ENCODE measurements at regions not wholly inside any gene's neighbourhood (a gene's known extent, or its start where the extent isn't known, plus 50 kb on each side); places are given as distances from the start of the nearest gene placed in this dataset.
"Not testable (repeated sequence)": the region's sequence is repeated elsewhere in the genome, so short reads cannot be mapped to it uniquely, and the experiment has no call there.

DNA sequence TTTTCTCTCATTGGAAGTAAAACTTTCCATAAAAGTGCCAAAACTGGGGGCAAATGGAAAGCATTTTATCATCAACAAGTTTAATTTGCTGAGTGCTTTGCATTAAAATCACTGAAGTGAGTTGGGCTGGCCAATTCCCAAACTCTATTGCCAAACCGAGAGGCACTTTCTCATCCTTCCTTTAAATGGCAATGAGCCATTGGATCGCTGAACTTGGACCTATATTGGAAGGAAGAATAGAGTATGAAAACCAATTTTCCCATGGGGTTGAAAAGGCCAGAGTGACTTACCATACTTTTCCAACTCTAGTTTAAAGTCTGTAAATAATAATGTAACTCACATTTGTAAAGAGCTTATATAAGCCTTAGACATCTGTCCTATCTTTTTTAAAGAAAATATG is 189.1 kb upstream of the C1orf87 start:
- TF ChIP-seq, protein P1, sequence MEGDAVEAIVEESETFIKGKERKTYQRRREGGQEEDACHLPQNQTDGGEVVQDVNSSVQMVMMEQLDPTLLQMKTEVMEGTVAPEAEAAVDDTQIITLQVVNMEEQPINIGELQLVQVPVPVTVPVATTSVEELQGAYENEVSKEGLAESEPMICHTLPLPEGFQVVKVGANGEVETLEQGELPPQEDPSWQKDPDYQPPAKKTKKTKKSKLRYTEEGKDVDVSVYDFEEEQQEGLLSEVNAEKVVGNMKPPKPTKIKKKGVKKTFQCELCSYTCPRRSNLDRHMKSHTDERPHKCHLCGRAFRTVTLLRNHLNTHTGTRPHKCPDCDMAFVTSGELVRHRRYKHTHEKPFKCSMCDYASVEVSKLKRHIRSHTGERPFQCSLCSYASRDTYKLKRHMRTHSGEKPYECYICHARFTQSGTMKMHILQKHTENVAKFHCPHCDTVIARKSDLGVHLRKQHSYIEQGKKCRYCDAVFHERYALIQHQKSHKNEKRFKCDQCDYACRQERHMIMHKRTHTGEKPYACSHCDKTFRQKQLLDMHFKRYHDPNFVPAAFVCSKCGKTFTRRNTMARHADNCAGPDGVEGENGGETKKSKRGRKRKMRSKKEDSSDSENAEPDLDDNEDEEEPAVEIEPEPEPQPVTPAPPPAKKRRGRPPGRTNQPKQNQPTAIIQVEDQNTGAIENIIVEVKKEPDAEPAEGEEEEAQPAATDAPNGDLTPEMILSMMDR (IDR thresholded peaks at IDR 0.05; ENCODE audit: extremely low read depth, missing control alignments): no peak

DNA sequence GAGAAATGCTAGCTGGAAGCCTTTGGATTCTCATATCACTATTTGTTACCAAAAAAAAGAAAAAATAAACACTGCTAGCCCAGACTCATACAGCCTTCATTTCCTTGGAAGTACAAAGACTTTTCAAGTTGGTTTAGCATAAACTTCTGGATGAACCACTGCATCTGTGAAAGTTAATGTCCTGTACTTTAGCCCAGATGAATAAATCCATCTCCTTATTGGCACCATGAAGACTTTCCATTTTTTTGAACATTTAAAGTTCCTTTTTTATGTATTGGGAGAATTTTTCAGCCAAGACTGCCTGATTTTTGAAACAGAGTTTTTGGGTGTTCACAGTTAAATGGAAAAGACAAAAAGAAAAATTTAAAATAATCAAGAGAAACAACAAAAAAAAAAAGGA is 184.0 kb upstream of the C1orf87 start:
- DNase-seq (ENCODE audit: low spot score): no peak

More for the DNA sequence above, 189.1 kb upstream of the C1orf87 start:
- no peak for DNase-seq (ENCODE audit: low spot score)

DNA sequence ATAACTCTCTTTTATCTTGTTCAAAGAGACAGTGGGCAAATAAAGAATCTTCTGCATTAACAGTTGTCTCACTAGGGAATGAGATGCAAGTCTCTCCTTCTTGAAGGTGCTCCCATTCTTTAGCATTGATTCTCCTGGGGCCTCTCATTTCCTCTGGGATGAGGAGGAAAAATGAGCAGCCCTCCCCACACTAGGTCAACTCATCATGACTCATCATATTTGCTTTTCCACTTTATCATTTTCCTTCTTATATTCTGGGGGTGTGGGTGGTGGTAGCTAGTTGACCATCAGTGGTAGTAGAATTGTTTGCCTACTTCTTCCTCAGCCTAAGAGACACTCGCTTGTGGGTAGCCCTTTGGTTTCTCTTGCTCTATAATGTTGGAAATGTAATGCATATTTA is 182.0 kb upstream of the C1orf87 start:
- no peak for DNase-seq (ENCODE audit: low spot score)
- TF ChIP-seq, protein P1 (IDR thresholded peaks at IDR 0.05; ENCODE audit: extremely low read depth, missing control alignments): no peak

More for the DNA sequence above, 184.0 kb upstream of the C1orf87 start:
- TF ChIP-seq, protein P1 (IDR thresholded peaks at IDR 0.05; ENCODE audit: extremely low read depth, missing control alignments): no peak

DNA sequence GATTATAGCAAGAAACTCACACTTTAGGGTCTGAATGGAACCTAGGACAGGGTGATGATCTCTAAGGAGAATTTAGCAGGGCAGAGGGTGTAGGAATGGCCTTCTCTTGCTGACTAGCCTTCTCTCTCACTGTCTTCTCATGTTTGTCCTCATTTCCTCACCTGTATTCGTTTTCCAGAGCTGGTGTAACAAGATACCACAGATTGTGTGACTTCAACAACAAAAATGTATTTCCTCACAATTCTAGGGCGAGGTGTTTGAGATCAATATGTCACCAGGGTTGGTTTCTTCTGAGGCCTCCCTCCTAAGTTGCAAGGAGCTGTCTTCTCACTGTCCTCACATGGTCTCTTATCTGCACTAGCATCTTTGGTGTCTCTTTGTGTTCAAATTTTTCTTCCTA is 177.9 kb upstream of the C1orf87 start:
- TF ChIP-seq, protein P1 (IDR thresholded peaks at IDR 0.05; ENCODE audit: extremely low read depth, missing control alignments): no peak
- DNase-seq (ENCODE audit: low spot score): no peak

DNA sequence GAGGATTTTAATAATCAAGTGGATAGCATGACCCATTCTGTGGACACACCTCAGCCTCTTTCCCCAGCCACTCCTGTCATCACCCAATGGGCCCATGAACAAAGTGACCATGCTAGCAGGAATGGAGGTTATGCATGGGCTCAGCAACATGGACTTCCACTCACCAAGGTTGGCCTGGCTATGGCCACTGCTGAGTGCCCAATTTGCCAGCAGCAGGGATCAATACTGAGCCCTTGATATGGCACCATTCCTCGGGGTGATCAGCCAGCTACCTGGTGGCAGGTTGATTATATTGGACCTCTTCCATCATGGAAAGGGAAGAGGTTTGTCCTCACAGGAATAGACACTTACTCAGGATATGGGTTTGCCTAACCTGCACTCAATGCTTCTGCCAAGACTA is 173.9 kb upstream of the C1orf87 start:
- DNase-seq (ENCODE audit: low spot score): not testable (repeated sequence)

DNA sequence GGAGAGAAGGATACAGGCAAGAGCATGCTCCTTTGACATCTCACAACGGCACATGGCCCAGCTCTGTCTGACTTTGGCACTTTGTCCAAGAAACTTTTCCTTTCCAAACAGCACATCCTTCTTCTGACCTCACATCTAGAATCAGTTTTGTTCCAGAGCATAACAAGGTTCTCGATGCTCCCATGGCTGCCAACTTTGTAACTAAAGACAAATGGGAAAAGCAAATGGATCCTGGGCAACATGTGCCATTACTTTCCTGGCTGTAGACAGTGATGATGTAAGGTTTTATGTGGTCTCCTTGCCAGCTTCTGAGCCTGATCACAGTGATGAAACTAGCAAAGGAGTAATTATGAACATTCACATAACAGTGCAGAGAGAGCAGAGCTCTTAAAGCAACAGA is 171.8 kb upstream of the C1orf87 start:
- no peak for DNase-seq (ENCODE audit: low spot score)
- TF ChIP-seq, protein P1 (IDR thresholded peaks at IDR 0.05; ENCODE audit: extremely low read depth, missing control alignments): no peak

DNA sequence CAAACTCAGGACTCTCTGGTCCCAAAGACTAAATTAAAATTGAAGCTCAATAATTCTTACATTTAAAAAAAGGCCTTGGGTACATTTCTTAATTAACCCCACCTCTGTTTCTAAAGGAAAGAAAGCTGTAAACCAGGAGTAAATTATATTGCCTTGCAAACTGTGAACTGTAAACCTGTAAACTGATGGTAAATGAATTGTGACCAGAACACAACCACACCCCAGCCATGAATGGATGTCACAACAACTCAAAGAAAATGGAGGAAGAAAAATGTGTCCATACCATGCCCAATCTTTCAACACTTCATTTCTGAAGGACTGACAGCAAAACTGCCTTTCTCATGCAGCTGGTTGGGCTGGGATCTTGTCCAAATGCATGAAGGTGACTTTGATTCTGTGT is 171.3 kb upstream of the C1orf87 start:
- DNase-seq (ENCODE audit: low spot score): no peak
- TF ChIP-seq, protein P1 (IDR thresholded peaks at IDR 0.05; ENCODE audit: extremely low read depth, missing control alignments): no peak

DNA sequence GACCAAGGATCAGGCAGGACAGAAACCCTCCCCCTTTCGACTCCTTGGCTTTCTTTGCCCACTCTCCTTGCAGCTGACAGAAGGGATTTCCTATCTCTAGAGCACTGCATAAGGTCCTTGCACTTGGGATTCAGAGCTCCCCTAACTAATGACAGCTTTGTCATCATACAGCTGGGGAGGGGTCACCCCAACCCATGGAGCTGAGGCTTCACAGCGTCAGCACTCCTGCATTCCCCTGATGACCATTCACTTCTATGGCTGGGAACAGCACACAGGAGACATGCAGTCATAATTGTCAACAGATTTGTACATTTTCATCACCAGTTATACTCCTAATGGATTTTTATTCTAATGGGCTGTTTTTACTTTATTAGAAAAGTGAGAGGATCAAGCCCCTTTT is 161.7 kb upstream of the C1orf87 start:
- DNase-seq (ENCODE audit: low spot score): no peak
- TF ChIP-seq, protein P1 (IDR thresholded peaks at IDR 0.05; ENCODE audit: extremely low read depth, missing control alignments): no peak
